A204.1 (cell line): ENCODE measurements at regions not wholly inside any gene's neighbourhood (a gene's known extent, or its start where the extent isn't known, plus 50 kb on each side); places are given as distances from the start of the nearest gene placed in this dataset.
"Not testable (repeated sequence)": the region's sequence is repeated elsewhere in the genome, so short reads cannot be mapped to it uniquely, and the experiment has no call there.

Experiments used
- FAIRE-seq: peaks from 2 replicates; lab custom pipeline; 2012; peaks lifted over from hg19 to GRCh38; lab: Jason Lieb, UNC

DNA sequence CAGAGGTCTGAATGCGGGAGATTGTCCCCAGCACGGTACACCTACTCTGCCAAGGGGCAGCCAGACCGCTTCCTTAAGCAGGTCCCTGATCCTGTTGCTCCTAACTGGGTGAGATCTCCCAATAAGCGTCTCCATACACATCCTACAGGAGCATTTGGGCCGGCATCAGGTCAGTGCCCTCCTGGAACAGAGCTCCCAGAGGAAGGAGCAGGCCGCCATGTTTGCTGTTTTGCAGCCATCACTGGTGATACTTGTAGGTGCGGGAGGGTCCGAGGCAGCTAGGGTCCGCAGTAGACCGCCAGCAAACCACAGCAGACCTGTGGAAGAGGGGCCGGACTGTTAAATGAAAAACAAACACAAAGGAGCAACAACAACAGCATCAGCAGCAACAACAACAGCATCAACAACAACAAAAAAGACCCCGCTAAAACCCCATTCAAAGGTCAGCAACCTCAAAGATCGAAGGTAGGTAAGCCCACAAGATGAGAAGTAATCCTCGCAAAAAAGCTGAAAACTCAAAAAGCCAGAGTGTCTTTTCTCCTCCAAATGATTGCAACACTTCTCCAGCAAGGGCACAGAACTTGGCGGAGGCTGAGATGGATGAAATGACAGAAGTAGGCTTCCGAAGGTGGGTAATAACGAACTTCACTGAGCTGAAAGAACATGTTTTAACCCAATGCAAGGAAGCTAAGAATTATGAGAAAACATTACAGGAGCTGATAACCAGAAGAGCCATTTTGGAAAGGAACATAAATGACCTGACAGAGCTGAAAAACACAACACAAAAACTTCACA lies 79.0 kb upstream of the CDH7 start:
- FAIRE-seq: no peak

- FAIRE-seq: peak; percentile 83
These were observed 80.7 kb upstream of the CDH7 start for GRCh38 chr18:65670145-65670544.

DNA sequence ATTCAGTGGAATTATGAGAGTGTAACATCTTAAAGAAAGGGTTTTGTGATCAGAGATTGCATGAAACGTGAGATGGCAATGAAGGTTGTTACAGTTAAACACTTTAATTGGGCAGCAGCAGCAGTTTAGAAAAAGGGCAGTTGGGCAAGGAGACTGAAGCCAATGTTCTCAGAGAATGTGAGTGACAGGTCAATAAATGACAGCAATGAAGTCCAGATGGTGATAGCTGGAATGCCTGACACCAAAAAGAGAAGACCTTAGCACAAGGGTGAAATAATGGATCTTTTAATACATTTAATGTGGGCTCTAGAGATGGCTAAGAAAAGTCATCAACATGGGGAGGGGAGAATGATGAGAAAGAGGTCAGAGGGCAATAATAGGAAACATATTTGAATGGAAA lies 89.4 kb upstream of the CDH7 start:
- no peak for FAIRE-seq

- no peak for FAIRE-seq
These were observed 90.9 kb upstream of the CDH7 start for GRCh38 chr18:65659912-65660311.

DNA sequence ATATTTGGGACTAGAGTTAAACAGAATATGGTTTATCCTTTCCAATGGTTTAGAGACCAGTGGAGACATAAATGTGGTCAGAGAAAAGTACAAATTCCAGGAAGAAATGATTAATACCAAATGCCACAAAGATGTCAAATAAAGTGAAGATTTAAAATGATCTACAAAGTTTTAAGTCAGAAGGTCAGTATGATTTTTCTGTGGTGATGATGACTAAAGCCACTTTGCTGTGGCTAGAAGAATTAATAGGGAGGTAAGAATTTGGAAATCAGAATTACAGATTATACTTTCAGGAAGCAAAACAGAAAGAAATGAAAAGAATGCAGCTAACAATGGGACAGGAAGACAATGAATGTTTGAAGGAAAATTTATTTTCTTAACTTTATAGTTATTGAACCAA lies 91.5 kb upstream of the CDH7 start:
- no peak for FAIRE-seq

DNA sequence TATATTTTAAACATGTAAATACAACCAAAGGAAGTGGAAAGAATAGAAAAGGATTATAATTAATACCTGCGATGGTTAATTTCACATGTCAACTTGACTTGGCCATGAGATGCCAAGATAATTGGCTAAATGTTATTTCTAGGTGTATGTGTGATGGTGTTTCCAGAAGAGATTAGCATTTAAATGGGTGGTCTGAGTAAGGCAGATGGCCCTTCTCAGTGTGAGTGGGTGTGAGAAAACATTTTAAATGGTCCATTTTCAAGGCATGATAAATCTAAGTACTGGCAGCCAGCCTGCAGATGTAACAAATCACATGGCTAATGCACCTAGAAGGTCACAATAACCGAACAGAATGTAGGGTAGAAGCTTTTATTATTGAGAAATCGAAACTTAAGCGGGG lies 99.6 kb upstream of the CDH7 start:
- no peak for FAIRE-seq

- FAIRE-seq: no peak
These were observed 118.6 kb upstream of the CDH7 start for GRCh38 chr18:65632236-65632635.

- no peak for FAIRE-seq
These were observed 119.0 kb upstream of the CDH7 start for GRCh38 chr18:65631766-65632165.

DNA sequence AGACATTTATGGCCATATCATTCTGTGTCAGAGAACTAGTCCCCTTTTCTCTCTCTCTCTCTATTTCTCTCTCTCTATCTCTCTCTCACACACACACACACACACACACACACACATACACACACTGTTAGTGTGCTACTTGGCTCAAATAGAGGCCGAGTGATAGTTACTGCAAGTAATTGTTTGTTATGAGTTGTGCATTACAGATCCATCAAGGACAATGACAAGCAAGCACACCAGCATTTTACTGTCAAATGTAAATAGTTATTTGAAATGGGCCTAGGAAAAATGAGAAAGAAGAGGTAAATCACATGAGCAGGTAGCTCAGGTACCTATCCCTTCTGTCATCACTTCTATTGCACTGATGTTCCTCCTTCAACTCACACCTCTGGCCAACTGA lies 122.4 kb upstream of the CDH7 start:
- FAIRE-seq: no peak

DNA sequence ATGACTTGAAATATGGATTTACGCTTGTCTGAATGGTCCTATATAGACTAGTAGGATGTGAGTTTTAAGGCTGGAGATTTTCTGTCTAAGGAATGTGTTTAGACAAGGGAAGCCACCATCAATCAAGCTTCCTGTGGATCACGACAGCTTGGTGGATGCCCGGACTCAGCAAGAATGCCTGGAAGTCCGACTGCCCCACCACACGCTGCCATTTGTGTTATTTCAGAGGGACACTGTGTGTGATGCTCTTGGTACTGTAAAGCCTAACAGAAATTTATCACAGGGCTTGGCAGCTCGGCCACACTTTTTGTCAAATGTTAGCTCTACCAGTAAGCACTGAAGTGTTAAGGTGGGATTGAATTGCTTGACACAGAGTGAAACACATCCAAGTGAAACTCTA lies 127.1 kb upstream of the CDH7 start:
- FAIRE-seq: no peak

- FAIRE-seq: no peak
These were observed 128.4 kb upstream of the CDH7 start for GRCh38 chr18:65622436-65622835.

GRCh38 chr18:65620076-65620696 lies 130.6 kb upstream of the CDH7 start:
- FAIRE-seq: no peak

GRCh38 chr18:65610939-65611338 lies 139.9 kb upstream of the CDH7 start:
- FAIRE-seq: no peak

GRCh38 chr18:65608471-65608870 lies 142.3 kb upstream of the CDH7 start:
- no peak for FAIRE-seq

- no peak for FAIRE-seq
These were observed 143.7 kb upstream of the CDH7 start for GRCh38 chr18:65607161-65607560.

DNA sequence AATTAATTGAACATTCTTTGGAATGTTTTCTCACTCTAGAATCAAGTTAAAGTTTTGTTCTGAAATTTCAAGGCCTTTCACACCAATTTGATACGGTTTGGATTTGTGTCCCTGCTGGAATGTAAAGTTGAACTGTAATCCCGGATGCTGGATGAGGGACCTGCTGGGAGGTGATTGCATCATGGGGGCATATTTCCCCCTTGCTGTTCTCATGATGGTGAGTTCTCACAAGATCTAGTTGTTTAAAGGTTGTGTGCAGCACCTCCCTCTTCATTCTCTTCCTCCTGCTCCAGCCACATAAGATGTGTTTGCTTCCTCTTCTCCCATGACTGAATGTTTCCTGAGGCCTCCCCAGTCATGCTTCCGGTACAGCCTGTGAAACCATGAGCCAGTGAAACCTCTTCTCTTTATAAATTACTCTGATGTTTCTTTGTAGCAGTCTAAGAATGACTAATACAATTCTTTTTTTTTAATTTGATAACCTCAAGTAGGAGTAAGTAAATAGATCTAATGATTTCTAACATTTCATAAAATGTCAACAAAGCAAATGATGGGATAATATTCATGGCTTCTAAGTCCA lies 144.2 kb upstream of the CDH7 start:
- FAIRE-seq: no peak

DNA sequence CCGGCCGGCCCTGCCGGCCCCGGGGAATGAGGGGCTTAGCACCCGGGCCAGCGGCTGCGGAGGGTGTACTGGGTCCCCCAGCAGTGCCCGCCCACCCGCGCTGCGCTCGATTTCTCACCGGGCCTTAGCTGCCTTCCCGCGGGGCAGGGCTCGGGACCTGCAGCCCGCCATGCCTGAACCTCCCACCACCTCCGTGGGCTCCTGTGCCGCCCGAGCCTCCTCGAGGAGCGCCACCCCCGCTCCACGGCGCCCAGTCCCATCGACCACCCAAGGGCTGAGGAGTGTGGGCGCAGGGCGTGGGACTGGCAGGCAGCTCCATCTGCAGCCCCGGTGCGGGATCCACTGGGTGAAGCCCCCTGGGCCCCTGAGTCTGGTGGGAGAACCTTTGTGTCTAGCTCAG lies 145.5 kb upstream of the CDH7 start:
- FAIRE-seq: not testable (repeated sequence)

GRCh38 chr18:65601775-65602174 lies 149.0 kb upstream of the CDH7 start:
- no peak for FAIRE-seq

DNA sequence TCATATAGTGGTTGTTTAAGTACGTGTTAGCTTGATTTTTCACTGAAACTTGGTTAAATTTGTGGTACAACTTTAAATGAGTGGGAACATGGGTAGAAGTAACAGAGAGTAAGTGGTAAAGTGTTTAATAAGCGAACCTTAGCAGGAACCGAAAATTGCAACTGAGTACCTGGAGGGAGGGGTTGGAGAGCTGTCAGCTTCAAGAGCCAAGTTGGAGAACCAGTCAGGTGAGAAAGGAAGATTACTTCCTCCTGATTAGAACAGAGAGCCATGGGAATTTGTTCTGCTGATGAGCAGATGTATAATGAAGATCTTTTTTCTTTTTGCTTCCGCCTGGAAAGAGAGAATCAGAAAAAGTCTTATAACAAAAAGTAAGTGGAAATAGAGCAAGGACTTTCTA lies 158.4 kb upstream of the CDH7 start:
- FAIRE-seq: no peak

- no peak for FAIRE-seq
These were observed 163.3 kb upstream of the CDH7 start for GRCh38 chr18:65587491-65587890.

GRCh38 chr18:65582094-65582493 lies 168.7 kb upstream of the CDH7 start:
- not testable (repeated sequence) for FAIRE-seq

GRCh38 chr18:65568866-65569265 lies 181.9 kb upstream of the CDH7 start:
- no peak for FAIRE-seq

GRCh38 chr18:65567372-65567771 lies 183.4 kb upstream of the CDH7 start:
- FAIRE-seq: peak; percentile 96

DNA sequence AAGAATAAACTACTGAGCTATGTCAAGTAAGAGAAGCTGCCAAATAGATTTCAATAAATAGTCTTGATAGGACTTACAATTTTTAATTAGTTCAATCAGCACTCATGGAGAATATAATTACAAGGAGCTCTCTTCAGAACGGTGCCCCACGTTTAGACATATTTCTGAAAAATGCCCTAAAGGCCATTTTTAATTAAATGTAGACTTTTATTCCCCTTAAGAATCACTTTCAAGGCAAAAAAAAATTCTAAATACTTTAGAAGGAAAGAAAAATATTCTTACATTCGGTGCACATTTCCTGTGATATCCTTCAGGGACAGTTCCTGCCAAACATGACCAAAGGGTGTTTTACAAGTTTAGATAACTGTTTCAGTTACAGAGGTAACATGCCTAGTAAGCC lies 202.5 kb upstream of the CDH7 start:
- FAIRE-seq: no peak
